CD4-positive, alpha-beta T cell treated with Interleukin-2 at 100 ng/mL for 4 hours (primary cell): ENCODE measurements at regions not wholly inside any gene's neighbourhood (a gene's known extent, or its start where the extent isn't known, plus 50 kb on each side); places are given as distances from the start of the nearest gene placed in this dataset.

Experiments used
- DNase-seq: peaks from one replicate; pipeline ENCODE4 v3.0.0-alpha.2; 2020; ENCODE audit warnings: low spot score

DNA sequence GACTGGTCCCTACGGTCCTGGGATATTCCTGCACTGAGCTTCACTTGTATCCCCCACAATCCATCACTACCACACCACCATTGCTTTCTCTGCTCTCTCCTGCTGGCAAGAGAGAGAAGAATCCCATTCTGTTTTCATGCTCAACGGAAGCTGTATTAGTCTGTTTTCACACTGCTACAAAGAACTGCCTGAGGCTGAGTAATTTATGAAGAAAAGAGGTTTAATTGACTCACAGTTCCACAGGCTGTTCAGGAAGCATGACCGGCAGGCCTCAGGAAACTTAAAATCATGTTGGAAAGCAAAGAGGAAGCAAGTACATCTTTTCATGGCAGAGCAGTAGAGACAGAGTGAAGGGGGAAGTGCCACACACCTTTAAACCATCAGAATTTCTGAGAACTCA, 260.4 kb upstream of the LYZL1 start:
- no peak for DNase-seq

DNA sequence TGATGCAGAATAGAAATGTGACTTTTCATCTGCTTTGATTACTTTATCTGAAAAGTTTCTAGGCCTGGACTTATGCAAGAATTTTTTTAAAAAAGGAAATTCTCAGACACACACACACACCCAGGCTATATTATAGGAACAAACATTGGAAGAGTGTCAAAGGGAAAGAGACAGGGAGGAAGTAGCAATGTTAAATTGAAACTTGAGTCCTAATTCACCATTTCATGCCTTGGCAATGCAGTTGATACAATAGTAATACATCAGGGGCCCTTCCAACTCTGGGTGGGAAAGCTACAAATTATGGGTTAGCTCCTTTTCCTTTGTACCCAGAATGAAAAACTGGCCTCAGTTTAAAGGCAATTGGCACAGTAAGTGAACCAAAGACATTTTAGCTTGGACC, 258.0 kb upstream of the LYZL1 start:
- DNase-seq, result no peak

DNA sequence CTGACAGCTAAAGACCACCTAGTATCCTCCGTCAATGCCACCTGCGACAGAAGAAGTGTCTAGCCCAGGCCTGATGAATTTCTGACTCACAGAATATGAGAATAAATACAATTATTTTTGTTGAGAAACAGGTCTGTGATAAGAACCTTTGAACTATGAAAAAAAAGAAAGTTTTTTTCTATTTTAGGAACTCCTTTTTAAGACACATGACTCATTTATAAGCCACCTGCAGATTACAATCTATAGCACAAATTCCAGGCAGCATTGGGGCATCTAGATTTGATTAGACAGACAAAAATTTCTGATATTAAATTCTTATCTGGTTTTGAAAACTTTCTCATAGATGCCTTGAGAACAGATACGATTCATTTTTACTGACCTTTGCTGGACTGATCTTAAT, 256.7 kb upstream of the LYZL1 start:
- DNase-seq, result no peak

DNA sequence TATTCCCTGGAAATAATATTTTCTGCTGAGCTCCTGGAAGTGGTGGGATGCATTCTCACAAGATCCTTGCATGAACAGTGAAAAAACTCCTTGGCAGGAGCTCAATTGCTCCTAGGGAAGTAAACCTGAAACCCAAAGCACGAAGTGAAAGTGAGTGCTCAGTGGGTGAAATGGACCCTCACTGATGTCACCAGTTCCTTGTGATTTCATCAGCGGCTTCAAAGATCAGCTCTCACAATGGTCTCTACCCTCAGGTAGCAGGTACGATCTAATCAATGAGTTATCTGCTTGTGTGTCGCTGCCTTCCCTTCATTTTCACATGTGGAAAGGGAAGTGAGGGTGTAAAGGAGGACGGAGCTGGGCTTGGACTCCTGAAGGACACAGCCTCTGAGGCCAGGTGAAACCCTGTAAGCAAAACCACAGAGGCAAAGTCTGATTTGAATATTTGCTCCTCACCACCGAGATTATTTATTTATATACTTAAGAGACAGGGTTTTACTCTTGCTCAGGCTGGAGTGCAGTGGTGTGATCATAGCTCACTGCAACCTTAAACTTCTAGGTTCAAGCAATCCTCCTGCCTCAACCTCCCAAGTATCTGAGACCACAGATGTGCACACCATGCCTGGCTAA, 255.4 kb upstream of the LYZL1 start:
- no peak for DNase-seq

DNA sequence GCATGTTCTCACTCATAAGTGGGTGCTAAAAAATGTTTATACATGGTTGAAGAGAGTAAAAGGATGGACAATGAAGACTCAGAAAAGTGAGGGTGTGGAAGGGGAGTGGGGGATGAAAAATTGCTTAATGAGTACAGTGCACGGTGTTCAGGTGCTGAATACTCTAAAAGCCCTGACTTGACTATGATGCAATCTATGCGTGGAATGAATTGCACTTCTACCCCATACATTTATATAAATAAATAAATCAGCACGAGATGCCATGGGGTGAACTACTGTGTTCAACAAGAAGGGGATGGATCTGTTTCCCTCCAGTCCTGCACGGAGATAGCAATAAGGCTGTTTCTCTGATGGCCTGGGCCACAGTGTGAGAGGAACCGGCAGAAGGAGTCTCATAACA, 254.3 kb upstream of the LYZL1 start:
- no peak for DNase-seq

DNA sequence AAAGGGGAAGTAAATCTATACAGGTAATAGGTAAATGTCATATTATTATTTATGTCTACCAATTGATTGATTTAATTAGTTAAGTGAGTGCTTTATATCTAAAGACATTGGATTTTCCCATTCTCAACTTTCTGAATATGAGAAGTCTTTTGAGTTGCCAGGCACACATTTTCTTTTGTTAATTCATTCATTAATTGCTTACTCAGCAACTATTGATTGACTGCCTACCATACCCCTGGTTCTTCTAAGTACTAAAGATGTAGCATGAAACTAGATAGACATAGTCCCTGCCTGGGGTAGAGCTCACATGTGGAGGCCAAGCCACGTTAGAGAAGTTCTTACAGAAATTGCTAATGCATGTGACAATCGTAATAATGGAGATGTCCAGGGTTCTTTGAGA, 253.1 kb upstream of the LYZL1 start:
- no peak for DNase-seq

DNA sequence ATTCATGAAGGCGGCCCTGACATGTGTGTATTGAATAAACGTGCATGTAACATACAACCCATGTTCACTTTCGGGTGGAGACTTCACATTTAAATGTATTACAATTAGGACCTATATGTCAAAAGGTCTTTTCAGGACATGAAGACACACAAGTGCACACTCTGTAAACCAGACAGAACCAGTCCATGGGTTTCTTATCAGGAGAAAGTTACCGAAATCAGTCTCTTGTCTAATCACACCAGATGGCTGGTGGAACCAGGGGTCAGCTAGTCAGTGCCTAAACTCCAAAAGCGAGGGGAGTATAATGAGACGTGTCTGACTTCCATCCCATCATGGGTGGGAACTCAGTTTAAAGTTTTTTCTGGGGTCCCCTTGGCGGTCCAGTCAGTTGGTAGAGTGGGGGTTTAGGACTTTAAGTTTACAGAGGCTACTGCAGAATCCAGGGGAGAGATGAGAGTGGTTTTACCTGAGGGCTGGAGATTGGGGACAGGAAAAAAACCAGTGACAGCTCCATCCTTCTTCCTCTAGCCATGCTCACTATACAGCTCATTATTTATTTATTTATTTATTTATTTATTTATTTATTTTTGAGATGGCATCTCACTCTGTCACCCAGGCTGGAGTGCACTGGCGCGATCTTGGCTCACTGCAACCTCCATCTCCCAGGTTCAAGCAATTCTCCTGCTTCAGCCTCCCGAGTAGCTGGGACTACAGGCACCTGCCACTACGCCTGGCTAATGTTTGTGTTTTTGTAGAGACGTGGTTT, 251.3 kb upstream of the LYZL1 start:
- DNase-seq, result no peak

DNA sequence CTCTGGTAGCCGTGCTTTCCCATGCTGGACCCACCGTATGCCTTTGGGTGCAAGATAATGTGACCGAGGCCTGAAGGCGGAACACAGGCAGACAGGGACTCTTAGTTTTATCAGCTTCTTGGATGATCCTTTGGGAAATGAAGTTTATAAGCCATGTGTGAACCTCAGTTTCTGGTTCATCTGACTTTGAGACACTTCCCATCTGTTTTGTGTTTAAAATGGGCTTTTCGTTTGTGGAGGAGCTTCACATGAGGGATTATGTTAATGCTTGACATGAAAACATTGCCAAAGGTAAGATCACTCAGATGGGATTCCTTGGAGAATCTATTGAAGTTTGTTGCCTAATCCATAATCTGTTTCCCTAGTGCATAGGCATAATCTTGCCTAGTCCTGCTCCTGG, 249.8 kb upstream of the LYZL1 start:
- DNase-seq, result no peak

DNA sequence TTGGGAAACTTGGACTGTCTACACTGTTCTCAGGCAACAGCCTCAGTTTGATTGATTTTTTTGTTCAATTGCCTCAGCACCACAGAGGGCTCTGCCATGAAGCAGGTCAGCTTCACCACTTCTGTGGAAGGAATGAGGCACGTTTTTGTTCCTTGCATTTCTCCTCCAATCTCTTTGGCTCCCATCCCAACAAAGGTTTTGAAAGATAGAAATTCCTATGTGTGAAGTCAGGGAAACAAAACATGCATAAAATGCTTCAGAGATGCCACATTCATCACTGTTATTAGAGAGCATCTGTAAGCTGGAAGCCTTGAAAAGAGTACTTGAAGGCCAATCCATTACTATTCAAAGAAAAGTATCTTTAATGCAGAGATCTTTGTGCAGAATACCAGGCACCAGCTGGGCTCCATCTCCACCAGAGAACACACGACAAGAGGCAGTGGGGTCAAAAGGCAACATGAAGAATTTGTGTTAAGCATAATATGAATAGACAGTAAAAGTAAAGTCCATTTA, 249.1 kb upstream of the LYZL1 start:
- DNase-seq, result no peak

DNA sequence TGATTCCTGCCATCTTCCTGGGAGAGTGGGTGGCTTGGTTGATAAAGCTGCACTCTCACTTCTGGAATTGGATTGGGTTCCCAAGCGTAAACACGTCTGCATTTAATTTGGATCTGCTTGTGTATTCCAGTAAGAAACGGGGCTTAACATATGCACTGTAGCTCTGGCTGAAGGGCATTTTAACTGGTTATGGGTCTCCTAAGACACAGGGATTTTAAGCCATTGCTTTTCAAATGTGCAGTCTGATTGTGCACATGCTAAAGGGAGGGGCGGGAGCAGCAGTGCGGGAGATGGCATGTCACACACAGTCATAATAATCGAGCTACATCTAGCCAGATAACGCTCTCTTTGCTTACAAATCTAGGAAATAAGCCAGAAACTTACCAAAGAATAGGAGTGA, 247.3 kb upstream of the LYZL1 start:
- no peak for DNase-seq

DNA sequence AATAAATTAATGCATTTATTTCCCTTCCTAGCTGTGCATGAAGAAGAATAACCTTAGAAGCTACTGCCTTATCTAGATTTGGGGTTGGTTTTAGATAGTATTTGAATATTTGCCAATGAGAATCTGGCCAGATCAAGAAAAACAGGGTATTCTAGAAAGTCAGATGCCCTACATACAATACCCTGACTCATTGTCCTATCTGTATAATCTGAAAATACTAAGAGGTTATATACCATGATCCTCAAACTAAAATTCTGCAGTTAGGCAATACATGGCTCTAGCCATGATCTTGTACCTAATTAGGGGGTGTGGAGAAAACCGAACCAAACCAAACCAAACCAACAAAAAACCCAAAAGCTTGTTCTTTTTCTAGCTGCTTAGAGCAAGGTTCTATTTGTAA, 240.4 kb upstream of the LYZL1 start:
- DNase-seq, result no peak

DNA sequence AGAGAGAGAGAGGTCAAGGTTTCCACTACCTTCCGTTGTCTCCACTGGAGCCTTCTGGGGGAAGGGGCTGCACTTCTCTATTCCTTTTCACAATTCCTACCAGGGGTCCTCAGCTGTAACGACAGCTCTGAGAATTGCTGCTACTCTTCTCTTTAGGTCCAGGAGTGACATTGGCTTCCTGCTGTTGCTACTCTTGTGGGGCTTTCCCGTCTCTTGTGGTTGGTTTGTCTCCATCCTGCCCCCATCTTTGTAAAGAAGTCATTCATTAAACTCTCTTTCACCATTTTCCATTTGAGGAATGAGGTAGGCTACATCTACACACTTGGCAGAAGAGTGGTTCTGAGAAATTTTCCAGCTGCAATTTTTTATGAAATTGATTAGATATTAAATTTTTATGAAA, 238.8 kb upstream of the LYZL1 start:
- DNase-seq, result no peak

DNA sequence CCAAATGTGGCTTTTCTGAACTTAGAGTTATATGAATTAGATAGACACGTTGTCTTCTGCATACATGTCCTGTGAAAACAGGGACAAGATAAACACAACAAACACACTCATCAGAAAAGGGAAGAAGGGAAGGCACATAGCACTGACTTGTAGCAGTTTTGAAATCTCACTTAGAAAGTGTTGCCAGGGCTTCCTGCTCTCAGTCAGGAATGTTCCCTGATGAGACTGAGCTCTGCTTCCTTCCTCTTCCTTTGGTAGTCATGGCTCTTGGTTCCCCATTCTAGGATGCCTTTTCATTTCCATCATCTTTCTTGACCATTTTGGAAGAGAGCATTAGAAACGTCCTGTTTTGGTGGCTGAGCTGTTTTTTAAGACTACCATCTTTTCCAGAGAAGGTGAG, 233.8 kb upstream of the LYZL1 start:
- no peak for DNase-seq

DNA sequence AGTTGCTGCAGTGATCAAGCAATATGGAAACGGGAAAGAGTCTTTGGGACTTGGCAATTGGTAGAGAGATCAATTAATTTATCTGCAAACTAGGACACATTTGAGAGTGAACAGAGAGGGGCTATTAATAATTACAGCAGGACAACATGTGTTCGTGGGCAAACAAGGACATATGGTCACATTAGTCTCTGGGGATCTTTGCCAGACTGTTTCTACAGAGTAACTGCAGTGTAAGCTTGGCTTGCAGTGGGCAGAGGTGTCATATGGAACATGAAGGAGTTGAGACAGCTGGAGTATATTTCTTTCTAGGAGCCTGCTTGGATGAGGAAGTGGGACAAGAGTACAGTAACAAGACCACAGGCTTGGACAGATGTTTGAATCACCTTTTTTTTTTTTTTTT, 232.1 kb upstream of the LYZL1 start:
- DNase-seq, result no peak

DNA sequence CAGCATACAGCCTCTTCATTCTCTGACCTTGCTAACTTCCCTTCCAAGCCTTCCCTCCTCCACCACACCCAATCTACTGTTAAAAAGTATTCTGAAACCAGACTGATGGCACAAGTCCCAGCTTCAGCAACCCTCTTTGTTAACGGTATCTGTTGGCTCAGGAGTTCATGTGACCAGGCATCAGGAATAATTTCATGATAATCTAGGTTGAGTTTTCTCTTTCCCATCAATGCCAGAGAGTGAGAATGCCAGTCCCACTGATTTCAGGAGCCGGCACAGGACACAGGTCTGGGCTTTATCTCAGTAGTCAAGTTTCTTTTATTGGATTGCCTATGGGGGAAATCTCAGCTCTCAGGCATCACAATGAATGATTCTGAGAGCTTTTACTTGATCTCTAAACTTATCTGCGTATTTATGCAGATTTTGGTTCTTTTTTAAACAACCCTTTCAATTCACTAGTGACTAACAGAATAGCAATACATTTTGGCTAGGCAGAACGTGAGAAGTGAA, 231.0 kb upstream of the LYZL1 start:
- no peak for DNase-seq

DNA sequence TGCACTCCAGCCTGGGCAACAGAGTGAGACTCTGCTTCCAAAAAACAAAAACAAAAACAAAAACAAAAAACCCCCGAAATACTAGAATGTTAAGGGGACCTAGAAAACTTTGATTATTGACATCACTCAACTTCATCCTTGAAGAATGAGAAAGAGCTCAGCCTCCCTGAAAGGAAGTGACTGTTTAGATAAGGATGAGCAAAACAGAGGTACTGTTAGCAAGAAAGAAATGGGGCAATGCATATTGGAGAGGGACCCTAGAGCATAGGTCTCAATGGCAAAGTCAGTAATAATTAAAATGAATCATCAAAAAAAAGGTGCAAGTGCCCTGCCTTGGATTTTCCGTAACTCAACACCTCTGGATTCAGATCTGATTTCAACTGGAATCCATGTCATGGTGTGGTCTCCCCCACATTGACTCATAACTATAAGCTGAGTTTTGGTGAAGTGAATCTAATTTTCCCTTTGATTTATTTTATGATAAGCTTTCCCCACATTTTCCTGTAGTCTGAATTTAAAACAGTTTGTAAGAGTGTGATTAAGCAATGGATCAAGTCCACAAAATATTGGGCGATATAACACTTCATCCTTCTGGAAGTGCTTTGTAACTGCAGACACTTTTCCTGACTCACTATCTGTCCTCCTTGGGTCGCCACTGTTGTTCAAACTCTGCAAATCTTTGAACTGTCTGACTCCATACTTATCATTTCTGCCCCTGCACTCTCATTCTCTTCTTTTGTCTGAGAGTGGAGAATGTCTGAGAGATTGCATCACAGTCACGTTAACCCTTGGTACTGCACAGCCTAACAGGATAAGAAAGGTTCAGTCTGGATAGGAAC, 224.8 kb upstream of the LYZL1 start:
- no peak for DNase-seq

DNA sequence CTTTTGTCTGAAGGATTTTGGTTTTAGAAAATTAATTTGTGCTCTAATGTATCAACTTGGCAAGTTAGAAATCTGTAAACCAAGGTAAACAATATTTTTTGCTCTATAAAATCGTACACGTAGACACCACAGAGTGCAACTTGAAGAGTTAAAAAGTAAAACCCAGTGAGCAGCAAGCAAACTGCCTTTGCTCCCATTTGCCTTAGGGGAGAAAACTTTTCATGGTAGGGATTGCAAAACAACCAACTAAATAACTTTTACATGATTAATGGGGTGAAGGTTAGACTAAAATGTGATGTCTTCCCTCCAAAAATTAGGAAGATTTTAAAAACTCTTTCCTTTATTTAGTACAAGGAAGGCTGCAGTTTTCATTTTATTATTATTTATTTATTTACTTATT, 224.2 kb upstream of the LYZL1 start:
- no peak for DNase-seq

DNA sequence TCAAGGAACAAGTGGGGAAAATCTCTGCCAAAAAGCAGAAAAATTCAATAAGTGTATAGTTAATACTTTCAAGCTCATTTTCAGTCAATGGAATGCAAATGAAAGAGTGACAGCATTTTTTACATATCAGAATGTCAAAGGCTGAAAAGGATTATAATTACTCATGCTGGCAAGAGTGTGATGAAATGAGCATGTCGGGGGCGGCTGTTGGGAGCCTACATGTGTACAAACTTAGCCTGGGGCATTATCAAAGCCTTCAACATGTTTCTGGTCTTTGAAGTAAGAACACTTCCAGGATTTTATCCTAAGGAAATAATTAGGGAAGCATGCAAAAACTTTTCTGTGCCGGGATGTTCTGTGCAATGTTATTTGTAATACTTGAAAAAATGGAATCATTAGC, 221.7 kb upstream of the LYZL1 start:
- DNase-seq, result no peak

DNA sequence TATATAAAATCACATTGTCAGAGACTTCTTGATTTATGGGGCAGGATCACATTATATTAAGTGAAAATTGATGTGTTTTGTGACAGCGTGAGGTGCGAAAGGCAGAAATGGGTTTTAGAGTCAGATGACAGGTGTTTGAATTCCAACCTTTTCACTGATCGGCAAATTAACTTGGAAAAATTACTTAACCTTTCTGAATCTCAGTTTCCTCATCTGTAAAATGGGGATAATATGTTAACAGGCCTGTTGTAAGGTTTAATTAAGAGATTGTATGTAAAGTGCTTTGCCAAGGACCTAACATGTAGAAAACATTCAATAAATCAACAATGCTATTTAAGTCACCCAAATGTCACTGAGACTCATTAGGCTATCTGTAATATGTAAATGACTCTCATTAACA, 221.2 kb upstream of the LYZL1 start:
- DNase-seq, result no peak

DNA sequence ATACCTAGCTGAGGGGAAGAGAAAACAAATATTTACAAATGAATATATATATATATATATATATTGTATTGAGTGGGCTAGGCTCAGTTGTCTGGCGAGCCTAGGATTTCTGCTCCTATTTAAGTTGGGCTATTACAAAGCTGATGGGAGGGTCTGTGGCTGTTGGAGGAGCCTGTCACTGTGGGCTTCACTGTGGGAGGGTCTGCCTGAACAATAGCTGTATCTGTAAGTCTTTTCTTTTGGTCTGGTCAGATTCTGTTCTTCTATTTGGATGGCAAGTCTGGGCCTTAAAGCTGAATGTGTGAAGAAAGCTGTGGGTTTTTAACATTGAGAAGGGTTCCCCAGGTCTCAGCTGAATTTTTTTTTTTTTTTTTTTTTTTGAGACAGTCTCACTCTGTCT, 220.6 kb upstream of the LYZL1 start:
- DNase-seq, result no peak

DNA sequence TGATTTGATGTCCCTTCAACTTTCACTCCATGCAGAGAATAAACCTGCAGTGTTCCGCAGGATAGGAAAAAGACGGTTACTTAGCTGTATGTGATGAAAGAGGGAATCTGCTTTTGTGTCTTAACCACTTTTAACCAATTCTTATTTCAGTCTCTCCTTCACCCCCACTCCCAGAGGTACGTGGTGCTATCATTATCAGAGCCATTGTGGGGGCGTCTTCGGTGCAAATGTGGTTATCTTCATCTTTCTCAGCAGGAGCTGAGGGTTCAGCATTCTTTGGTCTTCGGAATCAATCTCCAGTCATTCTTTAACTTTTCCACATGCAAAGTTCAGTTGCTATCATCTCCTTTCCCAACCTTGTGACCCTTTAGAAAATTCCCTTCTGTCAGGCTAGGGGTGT, 219.9 kb upstream of the LYZL1 start:
- no peak for DNase-seq

DNA sequence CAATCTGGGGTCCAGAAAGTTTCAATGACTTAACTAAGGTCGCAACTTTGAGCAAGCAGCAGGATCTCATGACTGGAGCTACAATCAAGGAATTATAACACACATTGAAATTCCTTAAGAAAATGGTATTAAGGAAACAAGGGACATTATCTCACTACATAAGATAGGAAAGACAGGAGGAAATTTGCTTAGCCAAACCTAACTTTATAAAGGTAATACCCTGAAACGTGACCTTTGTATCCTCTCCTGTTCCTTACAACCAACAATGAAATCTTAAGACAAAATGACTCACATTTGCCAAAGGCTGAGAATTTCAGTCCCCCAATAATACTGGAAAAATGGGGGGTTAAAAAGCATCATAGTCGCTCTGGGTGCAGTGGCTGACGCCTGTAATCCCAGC, 218.9 kb upstream of the LYZL1 start:
- DNase-seq, result no peak

DNA sequence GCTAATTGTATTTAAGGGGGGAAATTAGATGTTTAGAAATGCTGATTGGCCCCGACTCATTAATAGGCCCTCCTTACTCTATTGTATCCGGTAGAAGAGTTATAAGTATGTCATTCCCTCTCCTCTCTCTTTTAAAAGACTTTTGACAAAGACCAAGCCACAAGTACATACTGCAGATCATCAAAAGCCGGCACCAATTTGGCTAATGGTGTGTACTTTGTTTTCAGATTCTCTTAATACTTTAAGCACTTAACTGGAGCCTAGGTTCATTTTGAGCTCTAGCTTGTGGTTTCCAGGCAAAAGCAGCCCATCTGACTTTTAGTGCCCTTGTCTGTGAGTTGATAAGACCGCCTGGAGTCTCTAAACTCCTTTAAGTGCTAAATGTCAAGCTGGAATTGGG, 210.0 kb upstream of the LYZL1 start:
- DNase-seq, result no peak
